ENCODE measurements at regions not wholly inside any gene's neighbourhood (a gene's known extent, or its start where the extent isn't known, plus 50 kb on each side); places are given as distances from the start of the nearest gene placed in this dataset.

DNA sequence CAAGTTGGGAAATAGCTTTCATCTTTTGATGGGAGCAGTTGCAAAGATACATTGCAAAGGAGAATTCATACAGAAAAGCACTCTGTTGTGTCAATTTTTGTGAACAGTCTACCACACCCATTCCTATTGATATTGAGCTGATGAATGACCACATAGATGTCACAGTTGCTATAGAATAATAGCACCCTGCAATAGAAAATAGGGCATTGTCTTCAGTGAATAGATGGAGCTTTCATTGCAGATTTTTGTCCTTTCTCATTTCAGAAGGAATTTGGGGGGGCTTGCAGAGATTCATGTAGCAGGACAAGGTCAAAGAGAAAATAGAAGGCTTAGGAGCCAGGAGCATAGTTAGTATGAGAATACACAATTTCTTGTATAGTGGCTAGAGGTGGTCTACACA lies 237.9 kb downstream of the TMEM38B start:
- Histone ChIP-seq H3K9me3 (ENCODE audit: low read length) (no peaks in the 10 kb centered on the region), H4K20me1 (ENCODE audit: insufficient read depth) (no peaks in the 10 kb centered on the region), H3K9ac (ENCODE audit: low read length) (no peak overlapping the region), H3K79me2 (replicated peaks; ENCODE audit: insufficient read depth, low read length) (no peaks in the 10 kb centered on the region), H2AFZ (ENCODE audit: low read depth, low read length) (no peak overlapping the region), H3F3A (ENCODE audit: insufficient read depth, low read length, poor library complexity, severe bottlenecking) (no peaks in the 10 kb centered on the region), H3K4me3 (ENCODE audit: low read length) (no peak overlapping the region), H3K4me2 (ENCODE audit: low read length) (no peak overlapping the region), H3K9me2 (ENCODE audit: insufficient read depth, low read length) (no peaks in the 10 kb centered on the region), H3K27ac (ENCODE audit: low read length) (no peak overlapping the region), H3K36me3 (ENCODE audit: insufficient read depth, low read length) (no peaks in the 10 kb centered on the region), H3K27me3 (ENCODE audit: insufficient read depth, low read depth, low read length) (no peaks in the 10 kb centered on the region)
- no peak for TF ChIP-seq RAD21 (conservative IDR thresholded peaks at IDR 0.05)
- no peak for TF ChIP-seq TAF1 (IDR thresholded peaks at IDR 0.05; ENCODE audit: low read depth)
- TF ChIP-seq EZH2 (IDR thresholded peaks at IDR 0.05; ENCODE audit: borderline replicate concordance, insufficient read depth, low read length, poor library complexity, severe bottlenecking), result no peak
- TF ChIP-seq CTCF (IDR thresholded peaks at IDR 0.05; ENCODE audit: poor library complexity, severe bottlenecking), result no peak
- TF ChIP-seq MXI1 (conservative IDR thresholded peaks at IDR 0.05; ENCODE audit: poor library complexity, severe bottlenecking), result no peak
- TF ChIP-seq POLR2AphosphoS5 (IDR thresholded peaks at IDR 0.05), result no peak
- TF ChIP-seq SMC3 (conservative IDR thresholded peaks at IDR 0.05; ENCODE audit: poor library complexity), result no peak
- TF ChIP-seq REST (IDR thresholded peaks at IDR 0.05; ENCODE audit: borderline replicate concordance), result no peak
- no peak for TF ChIP-seq EP300 (conservative IDR thresholded peaks at IDR 0.05; ENCODE audit: poor library complexity, severe bottlenecking)

DNA sequence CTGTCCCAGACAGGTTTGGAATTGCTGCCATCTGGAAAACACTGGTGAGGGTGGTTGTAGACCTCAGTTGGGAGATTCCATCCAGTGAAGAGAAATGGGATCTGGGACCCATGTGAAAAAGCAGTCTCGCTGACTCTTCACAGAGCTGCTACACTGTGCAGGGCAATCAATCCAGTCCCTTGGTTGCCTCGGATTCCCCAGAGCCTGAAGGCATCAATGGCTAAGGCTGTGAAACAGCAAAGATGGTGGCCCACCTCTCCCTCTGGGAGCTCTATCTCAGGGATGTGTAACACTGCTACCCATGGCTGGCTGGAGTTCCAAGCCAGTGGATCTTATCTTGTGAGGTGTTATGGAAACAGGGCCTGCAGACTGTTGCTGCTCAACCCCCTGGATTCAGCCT lies 256.1 kb downstream of the TMEM38B start:
- H3K27me3 ChIP-seq (ENCODE audit: insufficient read depth, low read depth, low read length), result no peaks in the 10 kb centered on the region
- H4K20me1 ChIP-seq (ENCODE audit: insufficient read depth), result no peaks in the 10 kb centered on the region
- H3K27ac ChIP-seq (ENCODE audit: low read length), result no peak overlapping the region
- H3K9me2 ChIP-seq (ENCODE audit: insufficient read depth, low read length), result no peaks in the 10 kb centered on the region
- H2AFZ ChIP-seq (ENCODE audit: low read depth, low read length), result no peak overlapping the region
- no peaks in the 10 kb centered on the region for H3K36me3 ChIP-seq (ENCODE audit: insufficient read depth, low read length)
- no peak for TF ChIP-seq SMC3 (conservative IDR thresholded peaks at IDR 0.05; ENCODE audit: poor library complexity)
- no peak for TF ChIP-seq MXI1 (conservative IDR thresholded peaks at IDR 0.05; ENCODE audit: poor library complexity, severe bottlenecking)
- no peak for TF ChIP-seq POLR2AphosphoS5 (IDR thresholded peaks at IDR 0.05)
- no peak for TF ChIP-seq TAF1 (IDR thresholded peaks at IDR 0.05; ENCODE audit: low read depth)
- TF ChIP-seq RAD21 (conservative IDR thresholded peaks at IDR 0.05), result no peak
- TF ChIP-seq REST (IDR thresholded peaks at IDR 0.05; ENCODE audit: borderline replicate concordance), result no peak
- no peak for TF ChIP-seq CTCF (IDR thresholded peaks at IDR 0.05; ENCODE audit: poor library complexity, severe bottlenecking)
- TF ChIP-seq EZH2 (IDR thresholded peaks at IDR 0.05; ENCODE audit: borderline replicate concordance, insufficient read depth, low read length, poor library complexity, severe bottlenecking), result no peak
- TF ChIP-seq EP300 (conservative IDR thresholded peaks at IDR 0.05; ENCODE audit: poor library complexity, severe bottlenecking), result no peak
- H3K4me2 ChIP-seq (ENCODE audit: low read length), result no peak overlapping the region
- H3K79me2 ChIP-seq (replicated peaks; ENCODE audit: insufficient read depth, low read length), result no peaks in the 10 kb centered on the region
- H3K9me3 ChIP-seq (ENCODE audit: low read length), result no peaks in the 10 kb centered on the region
- no peaks in the 10 kb centered on the region for H3F3A ChIP-seq (ENCODE audit: insufficient read depth, low read length, poor library complexity, severe bottlenecking)
- no peak overlapping the region for H3K4me3 ChIP-seq (ENCODE audit: low read length)
- H3K9ac ChIP-seq (ENCODE audit: low read length), result no peak overlapping the region

Measured in neural cell (in vitro differentiated cells).